ENCODE measurements at regions not wholly inside any gene's neighbourhood (a gene's known extent, or its start where the extent isn't known, plus 50 kb on each side); places are given as distances from the start of the nearest gene placed in this dataset.

DNA sequence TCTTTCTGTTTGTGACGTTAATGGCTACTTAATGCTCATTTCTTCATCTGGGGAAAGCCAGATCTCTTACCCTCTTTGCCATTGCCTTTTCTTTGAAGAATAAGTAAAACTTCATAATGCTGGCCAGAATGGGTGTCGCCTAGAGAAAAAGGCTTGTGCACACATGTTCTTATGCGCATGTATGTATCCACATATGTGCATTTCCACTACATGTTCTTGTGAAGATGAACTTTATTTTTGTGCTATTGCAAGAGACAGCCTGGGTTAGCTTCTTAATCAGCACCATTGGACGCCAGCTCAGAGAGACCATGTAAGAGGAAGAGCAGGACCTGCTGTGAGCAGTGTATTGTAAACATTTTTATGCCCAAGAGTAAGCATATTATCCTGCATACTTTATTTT lies 178.7 kb downstream of the SPRY1 start:
- DNase-seq: no peak

DNA sequence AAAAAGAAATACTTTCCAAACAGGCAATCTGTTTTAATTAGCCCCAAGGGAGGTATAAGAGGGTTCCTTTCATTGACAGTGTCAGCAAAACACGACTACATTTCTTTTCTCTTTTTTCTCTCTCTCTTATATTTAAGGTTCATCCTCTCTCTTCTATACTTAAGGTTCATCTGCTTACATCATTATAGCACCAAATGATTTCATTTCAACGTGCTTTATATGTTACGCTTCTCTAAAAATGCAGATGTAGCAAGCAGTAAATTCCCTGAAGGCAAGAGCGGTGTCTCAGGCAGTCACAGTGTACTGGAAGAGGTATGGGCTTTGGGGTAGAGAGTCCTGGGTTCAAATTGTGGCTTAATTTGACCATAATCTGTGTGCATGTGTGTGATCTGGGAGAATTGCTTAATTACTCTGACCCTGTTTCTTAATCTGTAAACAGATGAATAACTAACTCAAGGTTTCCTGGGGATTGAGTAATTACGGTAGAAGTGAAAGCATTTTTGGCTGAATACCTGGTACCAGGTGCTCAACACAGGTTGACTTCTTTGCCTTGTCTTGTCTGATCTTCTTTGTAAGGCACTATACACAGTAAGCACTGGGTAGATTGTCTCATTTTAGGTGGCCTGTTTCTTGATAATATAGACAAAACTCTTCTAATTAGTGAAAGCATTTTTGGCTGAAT lies 180.8 kb downstream of the SPRY1 start:
- DNase-seq: no peak

DNA sequence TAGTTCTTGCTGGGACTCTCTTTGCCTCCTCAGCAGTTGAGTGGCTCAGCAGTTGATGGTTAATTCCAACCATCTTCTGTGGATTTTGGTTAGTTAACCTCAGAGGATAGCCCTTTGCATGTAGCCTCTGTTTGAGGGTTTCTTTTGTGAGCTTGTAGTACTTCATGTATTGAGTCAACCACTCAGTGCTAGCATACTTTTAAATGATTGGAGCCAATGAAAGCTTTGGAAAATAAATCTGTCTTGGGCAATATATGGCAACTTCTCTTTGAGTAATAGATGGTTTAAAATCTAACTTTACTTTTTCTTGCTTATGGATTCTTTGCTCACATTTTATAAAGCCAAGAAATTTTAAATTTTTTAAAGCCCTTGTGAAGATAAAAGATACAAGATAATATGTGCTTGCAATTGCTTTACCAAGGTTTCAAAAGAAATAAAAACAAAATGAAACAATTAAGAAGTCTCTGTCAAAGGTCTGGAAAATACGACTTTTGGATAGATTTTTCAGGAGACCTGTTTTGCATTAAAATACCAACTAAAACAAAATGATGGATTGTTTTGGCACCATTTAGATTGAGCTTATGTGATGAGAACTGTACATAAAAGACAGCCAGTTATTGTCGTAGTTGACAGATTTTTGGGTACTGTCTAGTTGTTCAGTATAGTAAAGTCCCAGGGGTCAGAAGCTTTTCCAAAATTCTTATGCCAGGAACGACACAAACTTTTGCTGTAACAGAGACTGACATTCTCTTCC lies 181.9 kb downstream of the SPRY1 start:
- DNase-seq: no peak

DNA sequence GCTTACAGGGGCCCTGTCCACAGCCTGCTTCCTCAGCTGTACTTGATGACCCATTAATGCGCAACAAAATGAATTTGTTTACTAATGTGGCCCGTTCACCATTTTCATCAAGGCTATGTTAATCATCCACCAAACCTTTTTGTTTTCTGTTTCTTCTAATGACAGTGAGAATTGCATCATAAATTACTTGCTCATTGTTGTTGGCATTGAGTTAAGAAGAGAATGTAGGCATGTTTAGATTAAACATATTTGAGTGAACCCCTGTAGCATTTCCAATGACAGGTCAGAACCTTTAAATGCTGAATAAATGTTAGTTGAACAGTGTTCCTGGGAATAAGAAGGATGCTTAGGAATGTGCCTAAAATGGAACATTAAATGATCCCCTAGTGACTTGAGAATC lies 183.4 kb downstream of the SPRY1 start:
- DNase-seq: no peak

DNA sequence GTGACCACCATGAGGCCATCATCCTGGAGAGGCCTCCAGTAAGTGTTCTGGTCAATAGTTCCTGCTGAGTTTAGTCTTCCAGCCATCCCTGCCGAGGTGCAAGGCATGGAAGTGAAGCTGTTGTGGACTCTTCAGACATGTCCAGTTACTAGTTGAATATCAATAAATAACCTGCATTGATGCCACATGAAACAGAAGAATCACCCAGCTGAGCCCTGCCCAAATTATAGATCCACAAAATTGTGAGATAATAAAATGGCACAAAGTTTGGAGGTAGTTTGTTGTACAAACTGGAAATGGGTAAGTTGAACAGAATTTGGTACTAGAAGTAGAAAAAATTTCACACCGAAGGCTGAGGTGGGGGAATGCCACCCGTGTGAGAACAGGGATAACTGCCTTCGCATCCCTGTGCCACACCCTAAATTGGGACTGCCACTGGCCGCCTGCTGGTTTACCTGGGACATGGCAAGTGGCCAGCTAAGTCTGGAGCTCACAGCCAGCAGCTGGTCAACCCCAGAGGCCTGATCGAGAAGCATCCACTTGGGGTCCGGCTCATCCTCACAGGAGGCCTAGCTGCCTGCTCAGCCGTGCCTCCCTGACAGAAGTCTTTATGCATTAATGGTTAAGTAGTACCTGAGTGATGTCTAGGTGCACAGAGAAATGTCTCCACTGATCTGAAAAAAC lies 184.5 kb downstream of the SPRY1 start:
- no peak for DNase-seq

DNA sequence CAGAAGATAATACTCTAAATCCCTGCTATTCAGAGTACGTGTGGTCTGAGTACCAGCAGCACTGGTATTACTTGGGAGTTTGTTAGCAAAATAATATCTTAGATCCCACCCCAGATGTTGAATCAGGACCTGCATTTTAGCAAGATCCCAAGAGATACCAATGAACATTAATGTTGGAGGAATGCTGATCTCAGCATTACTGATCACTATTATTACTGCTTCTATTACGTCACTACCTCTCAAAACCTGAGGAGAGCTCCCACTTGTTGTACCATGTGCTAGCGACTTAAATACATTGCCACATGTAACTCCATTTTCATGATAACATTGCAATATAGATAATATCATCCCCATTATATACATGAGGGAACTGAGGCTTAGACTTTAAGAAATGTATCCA lies 185.2 kb downstream of the SPRY1 start:
- DNase-seq: no peak

DNA sequence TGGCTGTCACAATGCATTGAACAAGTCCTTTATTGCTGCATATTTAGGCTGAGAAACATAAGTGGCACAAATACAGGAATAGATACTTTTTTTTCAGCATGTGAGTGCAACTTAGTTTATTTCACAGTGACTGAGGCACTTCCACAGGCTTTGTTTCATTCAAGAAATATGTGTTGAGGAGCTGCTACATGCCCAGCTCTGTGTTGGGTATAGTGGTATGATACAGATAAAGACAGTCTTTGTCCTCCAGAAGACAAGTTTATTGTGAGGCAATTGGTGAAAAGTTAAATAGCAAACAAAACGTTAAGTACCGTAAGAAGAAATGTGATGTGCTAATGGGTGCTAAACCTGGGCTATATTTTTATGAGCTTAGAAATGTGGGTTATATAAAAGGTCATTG lies 186.4 kb downstream of the SPRY1 start:
- DNase-seq: no peak

DNA sequence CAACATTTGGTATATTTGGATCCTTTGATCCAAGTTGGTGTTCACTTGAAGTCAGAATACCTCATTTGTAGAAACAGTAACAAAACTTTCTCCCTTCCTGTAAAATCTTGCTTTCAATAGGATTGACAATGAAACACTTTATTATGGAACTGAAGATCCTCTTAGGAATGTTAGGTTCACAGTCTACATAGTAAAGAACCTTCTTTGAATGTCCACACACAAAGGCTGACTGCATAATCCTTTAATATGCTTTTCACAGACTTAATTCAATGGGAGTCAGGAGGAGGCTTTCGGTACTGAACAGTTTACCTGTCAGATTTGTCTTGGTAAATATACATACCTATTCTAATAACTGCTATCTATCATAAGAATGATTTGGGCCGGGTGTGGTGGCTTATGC lies 188.5 kb downstream of the SPRY1 start:
- DNase-seq: no peak

DNA sequence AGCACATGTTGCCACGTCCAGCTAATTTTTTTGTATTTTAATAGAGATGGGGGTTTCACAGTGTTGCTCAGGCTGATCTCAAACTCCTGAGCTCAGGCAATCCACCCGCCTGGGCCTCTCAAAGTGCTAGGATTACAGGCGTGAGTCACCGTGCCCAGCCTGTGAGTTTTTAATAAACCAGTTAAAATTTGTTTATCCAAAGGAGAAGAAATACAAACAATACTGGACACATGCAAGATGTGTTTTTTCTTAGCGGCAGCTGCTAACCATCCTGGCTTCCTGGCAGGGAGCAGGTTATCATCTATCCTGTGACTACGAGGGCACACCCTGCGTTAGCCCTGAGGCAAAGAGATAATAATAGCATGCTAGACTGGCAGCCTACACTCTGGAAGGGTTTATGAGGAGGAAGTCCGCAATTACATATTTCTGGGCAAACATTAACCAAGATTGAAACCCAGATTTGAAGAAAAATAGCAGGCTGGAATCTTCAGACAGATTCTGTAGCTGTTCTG lies 191.4 kb downstream of the SPRY1 start:
- peak; percentile 36 for DNase-seq

DNA sequence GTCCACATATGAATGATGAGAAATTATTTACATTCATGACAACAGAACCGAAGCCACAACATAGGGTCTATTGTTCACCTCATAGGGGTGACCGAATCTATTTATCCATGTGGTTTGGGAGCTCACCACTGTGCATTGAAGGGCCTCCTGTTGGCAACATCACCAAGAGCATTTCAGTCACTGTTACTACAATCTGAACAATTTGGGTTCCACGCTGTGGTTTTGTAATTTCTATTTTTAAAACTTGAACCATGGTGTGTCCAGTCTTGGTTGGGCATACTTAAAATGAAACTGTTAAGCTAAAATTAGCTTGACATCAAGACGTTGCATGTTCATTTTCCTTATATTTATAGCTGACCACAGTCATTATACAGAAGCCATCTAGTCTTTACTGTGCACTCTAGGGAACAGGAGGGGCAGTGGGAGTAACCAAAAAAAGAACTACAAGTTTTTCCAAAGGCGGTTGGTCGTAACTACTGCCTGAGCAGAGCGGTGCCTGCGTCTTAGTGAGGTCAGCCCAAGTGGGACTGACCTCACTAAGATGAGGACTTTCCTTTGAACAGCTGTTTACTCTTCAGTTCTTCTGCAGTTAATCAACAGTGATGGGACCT lies 192.1 kb downstream of the SPRY1 start:
- DNase-seq: no peak

DNA sequence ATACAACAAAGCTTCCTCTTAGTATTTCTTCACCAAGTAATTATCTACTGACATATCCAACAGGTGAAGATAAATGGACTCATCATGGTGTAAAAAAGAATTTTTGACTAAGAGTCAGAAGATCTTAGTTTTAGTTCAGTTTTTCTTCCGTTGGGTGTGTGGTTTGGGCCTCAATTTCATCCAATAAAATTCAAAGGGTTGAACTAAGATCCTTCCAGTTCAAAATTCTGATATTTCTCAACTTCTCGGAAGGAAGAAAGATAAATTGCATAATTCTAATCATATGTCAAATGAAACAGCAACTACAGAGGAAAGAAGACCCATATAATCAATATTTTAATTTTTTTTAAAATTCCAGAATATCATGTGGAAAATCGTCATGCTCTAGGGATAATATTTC lies 192.7 kb downstream of the SPRY1 start:
- no peak for DNase-seq

DNA sequence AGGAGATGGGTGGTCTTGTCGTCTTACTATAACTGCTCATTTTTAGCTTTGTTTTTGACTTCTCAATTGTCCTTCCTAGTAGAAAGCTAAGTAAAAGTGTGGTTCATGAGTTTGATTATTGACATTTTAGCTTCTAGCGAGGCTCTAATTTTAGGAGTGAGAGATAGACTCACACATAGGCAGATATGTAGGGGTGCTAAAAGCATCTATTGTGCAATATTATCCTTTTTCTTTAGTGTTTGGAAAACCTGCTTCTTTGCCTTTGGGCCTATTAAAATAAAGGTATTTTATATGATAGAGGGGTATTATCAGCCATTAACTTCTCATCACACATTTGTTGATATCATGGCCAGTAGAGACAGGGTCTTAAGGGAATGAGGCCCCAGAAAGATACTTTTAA lies 195.3 kb downstream of the SPRY1 start:
- DNase-seq: no peak

DNA sequence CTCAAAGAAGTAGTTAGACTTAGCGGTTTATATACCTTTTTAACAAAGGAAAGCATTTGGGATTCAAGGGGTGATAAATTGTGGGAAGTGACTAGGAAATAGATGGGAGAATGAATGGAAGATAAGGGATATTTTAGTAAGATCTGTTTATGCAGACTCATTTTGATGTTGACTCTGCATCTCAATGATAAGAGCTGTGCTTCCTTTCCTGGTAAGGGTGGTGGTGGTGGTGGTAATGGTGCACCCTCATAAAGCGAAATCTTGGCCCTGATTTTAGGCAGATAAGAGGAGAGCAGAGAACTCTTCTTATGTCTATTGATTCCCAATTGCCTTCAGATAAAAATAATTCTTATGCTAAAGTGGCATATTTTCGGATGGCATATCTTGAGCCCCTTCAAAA lies 197.1 kb downstream of the SPRY1 start:
- DNase-seq: no peak

DNA sequence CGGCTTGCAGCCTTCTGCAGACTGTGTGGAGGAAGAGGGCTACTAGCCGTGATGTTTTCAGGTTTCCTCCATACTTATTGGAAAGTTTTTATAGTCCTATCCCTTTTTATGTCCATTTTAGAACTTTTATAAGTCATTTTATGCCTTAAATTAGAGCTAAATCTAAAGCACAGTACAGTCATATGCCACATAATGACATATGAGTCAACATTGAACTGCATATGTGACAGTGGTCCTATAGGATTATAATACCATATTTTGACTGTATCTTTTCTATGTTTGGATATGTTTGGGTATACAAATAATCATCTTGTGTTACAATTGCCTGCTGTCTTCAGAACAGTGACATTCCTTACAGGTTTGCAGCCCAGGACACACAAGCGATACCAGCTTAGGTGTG lies 200.2 kb downstream of the SPRY1 start:
- no peak for DNase-seq

DNA sequence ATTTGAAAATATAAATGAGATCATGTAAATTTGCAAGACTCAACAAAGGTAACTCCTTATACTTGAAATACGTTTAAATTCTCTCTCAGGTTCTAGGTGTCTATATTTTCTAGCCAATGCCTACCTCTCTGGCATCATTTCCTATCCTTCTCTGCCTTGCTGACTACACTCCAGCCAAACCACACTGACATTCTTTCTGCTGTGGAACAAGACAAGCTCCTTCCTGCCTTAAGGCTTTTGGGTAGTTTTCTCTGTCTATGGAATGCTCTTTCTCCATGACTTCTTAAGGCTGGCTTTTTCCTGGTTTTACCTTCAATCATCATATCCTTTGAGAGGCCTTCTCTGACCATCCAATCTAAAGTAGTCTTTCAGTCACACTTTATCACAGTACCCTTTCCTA lies 201.0 kb downstream of the SPRY1 start:
- peak; percentile 4 for DNase-seq

DNA sequence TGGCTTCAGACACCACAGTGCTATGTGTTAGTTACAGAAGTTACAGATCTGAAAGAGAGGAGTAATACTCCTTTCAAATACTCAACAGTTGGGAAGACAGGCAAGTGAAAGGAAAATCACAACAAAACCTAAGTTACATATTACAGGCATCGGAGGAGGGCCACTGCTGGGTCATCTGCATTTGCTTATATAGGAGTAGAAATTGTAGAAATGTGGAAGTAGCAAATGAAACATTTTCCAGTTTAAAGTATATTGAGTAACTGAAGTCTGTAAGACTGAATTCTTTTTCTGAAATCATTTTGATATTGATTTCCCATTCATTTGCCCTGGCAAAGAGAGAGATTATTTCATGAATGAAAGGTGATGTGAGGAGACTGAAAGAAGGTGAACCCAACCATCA lies 201.7 kb downstream of the SPRY1 start:
- DNase-seq: no peak

DNA sequence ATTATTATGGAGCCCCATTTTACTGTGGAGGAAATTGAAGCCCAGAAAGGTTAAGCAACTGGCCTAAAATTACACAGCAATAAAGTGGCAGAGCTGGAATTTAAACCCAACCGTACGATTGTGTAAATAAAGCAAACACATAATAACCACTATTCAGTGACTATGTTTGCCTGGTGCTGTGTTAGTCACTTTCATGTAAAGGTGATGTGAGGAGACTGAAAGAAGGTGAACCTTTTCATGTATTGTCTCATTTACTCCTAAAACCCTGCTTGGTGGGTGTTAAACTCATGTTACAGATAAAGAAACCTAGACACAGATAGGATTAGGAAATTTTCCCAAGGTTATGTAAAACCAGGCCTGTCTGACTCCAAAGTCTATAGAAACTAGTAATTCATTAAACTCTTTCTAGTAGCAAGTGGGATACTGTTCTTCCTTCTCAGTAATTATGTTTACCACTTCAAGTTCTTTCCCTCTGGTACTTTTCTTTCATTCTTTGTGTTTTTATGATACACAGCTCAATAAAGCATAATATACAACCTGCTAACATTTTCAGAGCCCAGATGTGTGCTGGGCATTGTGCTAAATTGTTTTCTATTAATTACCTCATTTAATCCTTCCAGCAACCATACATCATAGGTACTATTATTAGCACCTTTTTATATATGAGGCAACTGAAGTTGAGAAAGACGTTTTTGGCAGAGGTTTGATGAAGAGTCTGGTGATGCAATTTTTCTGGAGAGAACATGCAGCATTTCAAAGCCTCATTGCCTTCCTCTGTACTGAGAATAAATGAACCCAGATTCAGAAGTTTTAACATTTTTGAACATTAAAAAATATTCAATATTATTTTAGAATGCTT lies 202.7 kb downstream of the SPRY1 start:
- DNase-seq: no peak

DNA sequence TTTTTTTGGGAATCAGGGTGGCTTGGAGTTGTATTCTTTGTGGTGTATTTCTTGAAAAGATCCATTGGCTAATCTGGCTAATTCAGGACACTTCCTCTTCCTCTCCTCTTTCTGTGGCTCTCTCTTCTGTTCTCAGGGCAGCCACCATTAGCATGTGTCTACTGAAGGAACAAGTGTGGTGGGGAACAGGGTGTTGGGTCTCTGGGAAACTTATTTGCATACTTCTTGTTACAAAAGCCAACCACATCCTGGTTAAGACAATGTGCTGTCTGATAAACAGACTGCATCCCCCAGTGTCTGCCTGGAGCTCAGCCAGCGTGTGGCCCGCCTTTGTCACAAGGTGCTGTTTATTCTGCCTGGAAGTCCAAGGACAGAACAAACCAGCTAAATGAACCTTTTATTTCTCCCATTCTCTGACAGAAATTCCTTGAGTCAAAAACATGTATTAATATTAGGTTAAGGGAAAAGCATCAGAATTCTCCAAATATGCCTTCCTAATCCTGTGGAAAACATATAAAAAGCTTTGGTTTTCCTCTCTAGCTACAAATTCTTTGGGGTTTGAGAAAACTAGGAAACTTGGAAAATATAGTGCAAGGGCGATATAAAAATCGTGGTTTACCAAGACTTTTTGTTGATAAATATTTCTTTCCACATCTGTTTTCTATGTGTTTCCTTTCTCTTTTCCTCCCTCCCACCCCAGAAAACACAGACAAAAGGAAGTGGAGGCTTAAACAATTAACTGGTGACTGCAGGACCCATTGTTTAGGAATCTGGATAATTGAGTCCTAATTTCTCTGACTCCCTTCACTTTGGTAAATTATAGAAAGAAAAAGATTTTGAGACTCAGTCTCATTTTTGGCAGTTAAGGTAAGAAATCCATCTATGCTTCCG lies 203.6 kb downstream of the SPRY1 start:
- peak; percentile 32 for DNase-seq

DNA sequence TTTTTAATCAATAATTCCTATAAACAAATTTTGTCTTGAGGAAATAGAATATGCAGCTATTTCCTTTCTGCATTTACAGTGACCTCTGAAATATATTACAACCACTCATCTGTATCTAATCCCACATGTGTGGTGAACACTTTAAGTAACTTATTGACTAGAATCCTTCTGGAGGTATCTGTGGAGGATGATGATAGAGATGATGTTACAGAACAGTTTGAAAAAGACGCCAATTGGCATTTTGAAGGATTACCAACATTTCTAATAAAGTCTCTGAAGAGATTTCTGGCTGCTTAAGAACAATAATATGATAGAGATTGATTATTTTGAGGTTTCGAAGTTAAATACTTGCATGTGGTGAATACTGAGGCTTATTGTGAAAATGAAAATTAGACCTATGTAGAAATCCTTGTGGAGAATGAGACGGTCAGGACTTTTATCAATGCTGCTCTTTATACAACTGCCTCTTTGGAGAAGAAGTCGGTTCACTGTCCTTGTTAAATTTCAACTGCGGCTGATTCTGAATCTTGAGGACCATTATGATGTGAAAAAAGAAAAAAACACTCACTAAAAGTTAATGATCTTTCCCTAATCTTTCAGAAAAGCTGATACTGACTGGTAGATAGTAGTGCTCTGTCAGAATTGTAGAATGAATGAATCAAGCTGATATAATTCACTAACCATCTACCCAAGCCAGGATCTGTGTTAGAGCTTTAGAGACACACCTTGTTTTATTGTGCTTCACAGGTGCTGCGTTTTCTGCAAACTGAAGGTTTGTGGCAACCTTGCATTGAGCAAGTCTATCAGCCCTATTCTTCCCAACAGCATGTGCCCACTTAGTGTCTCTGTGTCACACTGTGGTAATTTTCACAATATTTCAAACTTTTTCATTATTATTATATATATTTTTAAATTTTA lies 204.7 kb downstream of the SPRY1 start:
- peak; percentile 26 for DNase-seq

DNA sequence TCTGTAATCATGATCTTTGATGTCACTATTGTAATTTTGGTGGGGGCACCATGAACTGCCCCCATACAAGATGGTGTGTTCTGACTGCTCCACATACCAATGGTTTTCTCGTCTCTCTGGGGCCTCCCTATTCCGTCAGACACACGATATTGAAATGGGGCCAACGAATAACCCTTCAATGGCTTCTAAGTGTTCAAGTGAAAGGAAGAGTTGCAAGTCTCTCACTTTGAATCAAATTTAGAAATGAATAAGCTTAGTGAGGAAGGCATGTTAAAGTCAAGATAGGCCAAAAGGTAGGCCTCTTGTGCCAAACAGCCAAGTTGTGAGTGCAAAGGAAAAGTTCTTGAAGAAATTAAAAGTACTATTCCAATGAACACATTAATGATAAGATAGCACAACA lies 205.4 kb downstream of the SPRY1 start:
- no peak for DNase-seq

All from kidney glomerular epithelial cell (primary cell).